GM23338 (cell line): ENCODE measurements at regions not wholly inside any gene's neighbourhood (a gene's known extent, or its start where the extent isn't known, plus 50 kb on each side); places are given as distances from the start of the nearest gene placed in this dataset.

Experiments used
- CREB1 ChIP-seq: fragments of 250-450 bp; sonication (Bioruptor Pico); IDR thresholded peaks from 2 replicates; pipeline ENCODE4 v1.5.0; 2020; ENCODE audit warnings: low read depth, mild to moderate bottlenecking, moderate library complexity
- CTCF ChIP-seq, 2 experiments: fragments of 200-600 bp in 1 of 2; sonication (generic) in 1 of 2; conservative IDR thresholded peaks; 2 replicates each; pipeline versions ENCODE4 v1.5.1 to v1.6.1; 2016 to 2017; ENCODE audit warnings: antibody characterized with exemption in 2 of 2, low read depth in 2 of 2, mild to moderate bottlenecking in 2 of 2, moderate library complexity in 1 of 2
- ETS1 ChIP-seq: IDR thresholded peaks from 2 replicates; pipeline ENCODE4 v1.6.1; 2016; ENCODE audit warnings: antibody characterized with exemption
- EZH2 ChIP-seq: fragments of 200-600 bp; sonication (generic); IDR thresholded peaks from one replicate; pipeline ENCODE4 v1.8.0; 2017; ENCODE audit warnings: antibody characterized with exemption, mild to moderate bottlenecking, low read depth; ENCODE audit not compliant: unreplicated experiment
- EZH2phosphoT487 ChIP-seq: fragments of 200-600 bp; sonication (generic); IDR thresholded peaks from one replicate; pipeline ENCODE4 v1.8.1; 2018; ENCODE audit warnings: antibody characterized with exemption; ENCODE audit not compliant: unreplicated experiment
- JUNB ChIP-seq: IDR thresholded peaks from one replicate; pipeline ENCODE4 v1.6.1; 2016; ENCODE audit warnings: antibody characterized with exemption; ENCODE audit not compliant: unreplicated experiment
- NANOG ChIP-seq: IDR thresholded peaks from 2 replicates; pipeline ENCODE4 v1.6.1; 2016; ENCODE audit warnings: antibody characterized with exemption, borderline replicate concordance
- POLR2AphosphoS5 ChIP-seq: IDR thresholded peaks from 2 replicates; pipeline ENCODE4 v1.6.1; 2016; ENCODE audit warnings: antibody characterized with exemption, low read depth
- REST ChIP-seq: IDR thresholded peaks from one replicate; pipeline ENCODE4 v1.6.1; 2018; ENCODE audit warnings: antibody characterized with exemption; ENCODE audit not compliant: unreplicated experiment

GRCh38 chr10:120103738-120104560, 211.4 kb downstream of the SEC23IP start:
- TF ChIP-seq EZH2 (no peak), CTCF (conservative IDR thresholded peaks at IDR 0.05; ENCODE audit: low read depth in 2 of 2) (no peak), POLR2AphosphoS5 (no peak), CREB1 (no peak), REST (no peak), JUNB (no peak), EZH2phosphoT487 (no peak), ETS1 (no peak), NANOG (no peak)
